PC-3 (cell line): ENCODE measurements at regions not wholly inside any gene's neighbourhood (a gene's known extent, or its start where the extent isn't known, plus 50 kb on each side); places are given as distances from the start of the nearest gene placed in this dataset.

Source experiments
- EZH2 ChIP-seq: fragments of 300-600 bp; sonication (generic); IDR thresholded peaks from one replicate; pipeline ENCODE4 v1.6.1; 2017; ENCODE audit warnings: antibody characterized with exemption, mild to moderate bottlenecking, low read length; ENCODE audit not compliant: unreplicated experiment
- EZH2phosphoT487 ChIP-seq: fragments of 300-600 bp; sonication (generic); IDR thresholded peaks from 2 replicates; pipeline ENCODE4 v1.6.1; 2018; ENCODE audit warnings: mild to moderate bottlenecking, antibody characterized with exemption, low read length, borderline replicate concordance
- TF ChIP-seq, protein P1 (sequence below): fragments of 300-600 bp; sonication (generic); conservative IDR thresholded peaks from 2 replicates; pipeline ENCODE4 v1.5.1; 2017; ENCODE audit warnings: antibody characterized with exemption, low read depth, mild to moderate bottlenecking, low read length

- TF ChIP-seq, protein P1, sequence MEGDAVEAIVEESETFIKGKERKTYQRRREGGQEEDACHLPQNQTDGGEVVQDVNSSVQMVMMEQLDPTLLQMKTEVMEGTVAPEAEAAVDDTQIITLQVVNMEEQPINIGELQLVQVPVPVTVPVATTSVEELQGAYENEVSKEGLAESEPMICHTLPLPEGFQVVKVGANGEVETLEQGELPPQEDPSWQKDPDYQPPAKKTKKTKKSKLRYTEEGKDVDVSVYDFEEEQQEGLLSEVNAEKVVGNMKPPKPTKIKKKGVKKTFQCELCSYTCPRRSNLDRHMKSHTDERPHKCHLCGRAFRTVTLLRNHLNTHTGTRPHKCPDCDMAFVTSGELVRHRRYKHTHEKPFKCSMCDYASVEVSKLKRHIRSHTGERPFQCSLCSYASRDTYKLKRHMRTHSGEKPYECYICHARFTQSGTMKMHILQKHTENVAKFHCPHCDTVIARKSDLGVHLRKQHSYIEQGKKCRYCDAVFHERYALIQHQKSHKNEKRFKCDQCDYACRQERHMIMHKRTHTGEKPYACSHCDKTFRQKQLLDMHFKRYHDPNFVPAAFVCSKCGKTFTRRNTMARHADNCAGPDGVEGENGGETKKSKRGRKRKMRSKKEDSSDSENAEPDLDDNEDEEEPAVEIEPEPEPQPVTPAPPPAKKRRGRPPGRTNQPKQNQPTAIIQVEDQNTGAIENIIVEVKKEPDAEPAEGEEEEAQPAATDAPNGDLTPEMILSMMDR = no peak
- TF ChIP-seq EZH2 (no peak), EZH2phosphoT487 (no peak)
Observed at GRCh38 chr2:217461674-217462073, 541.1 kb downstream of the TNS1 start.
